ENCODE measurements at regions not wholly inside any gene's neighbourhood (a gene's known extent, or its start where the extent isn't known, plus 50 kb on each side); places are given as distances from the start of the nearest gene placed in this dataset.

GRCh38 chr5:5040712-5041111, 99.4 kb upstream of the ADAMTS16 start:
- dilution Hi-C loops (cut with MboI; ENCODE audit: extremely low pct_ligation_motif_present, low sequenced_read_pairs), result no loop called here
- intact Hi-C loops (cut with micrococcal nuclease), result no loop called here
- Histone ChIP-seq H3K4me1 (ENCODE audit: control insufficient read depth, extremely low read depth, insufficient read depth, low read length) (no peaks in the 10 kb centered on the region), H3K9me1 (replicated peaks; ENCODE audit: control insufficient read depth, extremely low read depth, insufficient read depth, low read length) (no peaks in the 10 kb centered on the region), H3K27ac (ENCODE audit: insufficient read depth, low read depth, low read length) (no peak overlapping the region), H3K4me3 (replicated peaks in 1 of 3; ENCODE audit: insufficient read depth in 1 of 3, low read depth in 1 of 3, low read length in 3 of 3) (no peak overlapping the region), H2AFZ (ENCODE audit: low read depth, low read length) (no peak overlapping the region), H3K36me3 (ENCODE audit: control insufficient read depth in 2 of 2, extremely low read depth in 1 of 2, insufficient read depth in 2 of 2, low read length in 2 of 2) (no peaks in the 10 kb centered on the region), H3K4me2 (ENCODE audit: insufficient read depth, low read length) (no peak overlapping the region), H4K20me1 (replicated peaks; ENCODE audit: control insufficient read depth, extremely low read depth, insufficient read depth, low read length) (no peaks in the 10 kb centered on the region), H3K79me2 (ENCODE audit: control insufficient read depth, insufficient read depth, low read length) (no peaks in the 10 kb centered on the region), H3K9me3 (replicated peaks; ENCODE audit: control insufficient read depth, insufficient read depth, low read length) (peaks cover 3% of the 10 kb centered on the region), H3K9ac (replicated peaks; ENCODE audit: extremely low read depth, insufficient read depth, low read length) (no peak overlapping the region), H3K27me3 (ENCODE audit: control insufficient read depth in 2 of 2, insufficient read depth in 2 of 2, low read length in 2 of 2) (no peaks in the 10 kb centered on the region)
- TF ChIP-seq GATA2 (IDR thresholded peaks at IDR 0.05; ENCODE audit: insufficient read depth, insufficient read length, low read depth, low read length), result no peak
- no peak for TF ChIP-seq POLR2AphosphoS5 (IDR thresholded peaks at IDR 0.05; ENCODE audit: insufficient read depth, low read depth, low read length)
- TF ChIP-seq JUN (IDR thresholded peaks at IDR 0.05; ENCODE audit: borderline replicate concordance, insufficient read depth, insufficient read length, low read depth), result no peak
- TF ChIP-seq MYC (IDR thresholded peaks at IDR 0.05; ENCODE audit: low read depth, low read length), result no peak
- no peak for TF ChIP-seq FOS (IDR thresholded peaks at IDR 0.05; ENCODE audit: borderline replicate concordance, insufficient read depth, low read length)
- CTCF ChIA-PET, result no interaction called here
- BruUV-seq (replicated peaks), result no TSS peak
- DNase-seq (ENCODE audit: low read depth, low spot score), result no peak
- POLR2A ChIA-PET, result no interaction called here
- FAIRE-seq, result no peak

- no peak overlapping the region for H3K9ac ChIP-seq (replicated peaks; ENCODE audit: extremely low read depth, insufficient read depth, low read length)
- ChIA-PET CTCF (no interaction called here), POLR2A (no interaction called here)
- DNase-seq (ENCODE audit: low read depth, low spot score) (no peak), FAIRE-seq (no peak)
- no peak for TF ChIP-seq EZH2 (IDR thresholded peaks at IDR 0.05; ENCODE audit: borderline replicate concordance, low read depth, low read length, severe bottlenecking)
- TF ChIP-seq GATA2 (IDR thresholded peaks at IDR 0.05; ENCODE audit: insufficient read depth, insufficient read length, low read depth, low read length), result no peak
- TF ChIP-seq POLR2AphosphoS5 (IDR thresholded peaks at IDR 0.05; ENCODE audit: insufficient read depth, low read depth, low read length), result no peak
- H3K9me1 ChIP-seq (replicated peaks; ENCODE audit: control insufficient read depth, extremely low read depth, insufficient read depth, low read length), result no peaks in the 10 kb centered on the region
- no peak overlapping the region for H3K27ac ChIP-seq (ENCODE audit: insufficient read depth, low read depth, low read length)
- H2AFZ ChIP-seq (ENCODE audit: low read depth, low read length), result no peak overlapping the region
- intact Hi-C loops (cut with micrococcal nuclease), result no loop called here
- H4K20me1 ChIP-seq (replicated peaks; ENCODE audit: control insufficient read depth, extremely low read depth, insufficient read depth, low read length), result no peaks in the 10 kb centered on the region
- H3K4me2 ChIP-seq (ENCODE audit: insufficient read depth, low read length), result no peak overlapping the region
- peaks cover 3% of the 10 kb centered on the region for H3K9me3 ChIP-seq (replicated peaks; ENCODE audit: control insufficient read depth, insufficient read depth, low read length)
- BruUV-seq (replicated peaks), result no TSS peak
- H3K27me3 ChIP-seq (ENCODE audit: control insufficient read depth in 2 of 2, insufficient read depth in 2 of 2, low read length in 2 of 2), result no peaks in the 10 kb centered on the region
- dilution Hi-C loops (cut with MboI; ENCODE audit: extremely low pct_ligation_motif_present, low sequenced_read_pairs), result no loop called here
- no peaks in the 10 kb centered on the region for H3K4me1 ChIP-seq (ENCODE audit: control insufficient read depth, extremely low read depth, insufficient read depth, low read length)
- H3K79me2 ChIP-seq (ENCODE audit: control insufficient read depth, insufficient read depth, low read length), result no peaks in the 10 kb centered on the region
- H3K36me3 ChIP-seq (ENCODE audit: control insufficient read depth in 2 of 2, extremely low read depth in 1 of 2, insufficient read depth in 2 of 2, low read length in 2 of 2), result no peaks in the 10 kb centered on the region
- H3K4me3 ChIP-seq (replicated peaks in 1 of 3; ENCODE audit: insufficient read depth in 1 of 3, low read depth in 1 of 3, low read length in 3 of 3), result no peak overlapping the region
Measured at GRCh38 chr5:5042806-5043205, 97.3 kb upstream of the ADAMTS16 start.
